ENCODE measurements at regions not wholly inside any gene's neighbourhood (a gene's known extent, or its start where the extent isn't known, plus 50 kb on each side); places are given as distances from the start of the nearest gene placed in this dataset.

GRCh38 chrX:106281383-106281782 is 113.3 kb downstream of the PWWP3B start:
- TF ChIP-seq CTCF (IDR thresholded peaks at IDR 0.05) (no peak), ZFX (IDR thresholded peaks at IDR 0.05; ENCODE audit: borderline replicate concordance) (no peak)

Data from 22Rv1 (cell line).